ENCODE measurements at regions not wholly inside any gene's neighbourhood (a gene's known extent, or its start where the extent isn't known, plus 50 kb on each side); places are given as distances from the start of the nearest gene placed in this dataset.

DNA sequence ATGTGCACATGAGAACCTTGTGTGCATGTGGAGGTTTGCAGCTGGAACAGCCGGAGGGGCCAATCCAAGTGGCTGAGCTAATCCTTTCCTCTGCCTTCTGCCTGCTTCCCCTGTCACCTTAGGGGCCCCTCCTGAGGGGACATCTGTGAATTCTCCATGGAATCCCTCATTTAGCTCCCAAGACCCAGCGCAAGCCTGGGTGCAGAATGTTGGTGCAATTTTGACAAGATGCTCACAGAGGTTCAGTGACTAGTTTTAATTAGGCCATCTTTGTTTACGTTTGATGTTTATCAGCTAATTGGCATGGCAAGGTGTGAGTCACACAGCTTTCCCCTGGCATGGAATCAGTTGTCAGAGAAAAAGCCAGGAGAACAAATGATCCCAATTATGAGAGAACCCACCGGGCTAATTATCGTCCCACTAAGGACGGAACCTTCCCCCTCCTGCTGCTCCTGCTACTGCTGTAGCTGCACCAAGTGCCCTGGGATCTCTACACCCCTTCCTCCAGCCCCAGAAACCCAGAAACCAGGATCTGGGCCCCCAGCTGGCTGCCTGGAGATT is 63.6 kb upstream of the PAX6 start:
- intact Hi-C loops (cut with micrococcal nuclease) = loop anchor here (5.0 to 10.0 kb wide), 3 partner anchors 133 to 770 kb away; no protein-coding TSS in a partner anchor
- CTCF ChIA-PET = interaction anchor here (0.6 to 6.5 kb wide), 5 partner anchors 109 to 767 kb away, joined by 3 to 97 read pairs (median 4); no protein-coding TSS in a partner anchor
- peak; percentile 10 for DNase-seq (ENCODE audit: unreplicated experiment)

DNA sequence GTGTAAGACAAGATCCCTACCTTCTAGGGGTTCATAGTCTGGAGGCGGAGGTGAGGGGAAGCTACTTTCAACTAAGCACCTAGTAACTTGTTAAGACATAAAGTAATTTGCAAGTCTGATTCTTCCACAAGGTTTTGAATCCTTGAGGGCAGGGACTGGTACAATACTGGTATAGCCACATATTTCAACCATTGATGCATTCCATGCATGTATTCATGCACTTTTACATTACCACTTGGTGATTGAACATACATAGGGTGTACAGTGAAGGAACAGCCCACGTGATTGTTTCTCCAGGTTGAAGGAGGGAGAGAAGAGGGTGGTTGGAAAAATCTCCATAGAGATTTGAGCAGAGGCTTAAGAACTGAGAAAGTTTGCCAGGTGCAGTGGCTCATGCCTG is 62.0 kb upstream of the PAX6 start:
- Mint-ChIP-seq H3K36me3 (ENCODE audit: insufficient read depth, unreplicated experiment) (no peaks in the 10 kb centered on the region), H3K27me3 (ENCODE audit: insufficient read depth, unreplicated experiment) (peaks cover 11% of the 10 kb centered on the region), H3K9me3 (ENCODE audit: unreplicated experiment) (no peaks in the 10 kb centered on the region), H3K4me3 (ENCODE audit: unreplicated experiment) (no peak overlapping the region), H3K4me1 (ENCODE audit: insufficient read depth, unreplicated experiment) (no peaks in the 10 kb centered on the region), H3K27ac (ENCODE audit: low read depth, unreplicated experiment) (no peak overlapping the region)
- CTCF ChIA-PET = interaction anchor here (0.5 to 6.5 kb wide), 3 partner anchors 15 to 232 kb away, joined by 3 to 97 read pairs (median 4); no protein-coding TSS in a partner anchor
- POLR2A ChIA-PET = no interaction called here
- intact Hi-C loops (cut with micrococcal nuclease) = loop anchor here (5.0 to 10.0 kb wide), 3 partner anchors 134 to 768 kb away; no protein-coding TSS in a partner anchor
- no TSS peak for BruUV-seq (replicated peaks)
- TF ChIP-seq, protein P1, sequence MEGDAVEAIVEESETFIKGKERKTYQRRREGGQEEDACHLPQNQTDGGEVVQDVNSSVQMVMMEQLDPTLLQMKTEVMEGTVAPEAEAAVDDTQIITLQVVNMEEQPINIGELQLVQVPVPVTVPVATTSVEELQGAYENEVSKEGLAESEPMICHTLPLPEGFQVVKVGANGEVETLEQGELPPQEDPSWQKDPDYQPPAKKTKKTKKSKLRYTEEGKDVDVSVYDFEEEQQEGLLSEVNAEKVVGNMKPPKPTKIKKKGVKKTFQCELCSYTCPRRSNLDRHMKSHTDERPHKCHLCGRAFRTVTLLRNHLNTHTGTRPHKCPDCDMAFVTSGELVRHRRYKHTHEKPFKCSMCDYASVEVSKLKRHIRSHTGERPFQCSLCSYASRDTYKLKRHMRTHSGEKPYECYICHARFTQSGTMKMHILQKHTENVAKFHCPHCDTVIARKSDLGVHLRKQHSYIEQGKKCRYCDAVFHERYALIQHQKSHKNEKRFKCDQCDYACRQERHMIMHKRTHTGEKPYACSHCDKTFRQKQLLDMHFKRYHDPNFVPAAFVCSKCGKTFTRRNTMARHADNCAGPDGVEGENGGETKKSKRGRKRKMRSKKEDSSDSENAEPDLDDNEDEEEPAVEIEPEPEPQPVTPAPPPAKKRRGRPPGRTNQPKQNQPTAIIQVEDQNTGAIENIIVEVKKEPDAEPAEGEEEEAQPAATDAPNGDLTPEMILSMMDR (IDR thresholded peaks at IDR 0.05; ENCODE audit: unreplicated experiment) = no peak
- DNase-seq (ENCODE audit: unreplicated experiment) = no peak

More for the DNA sequence above, 63.6 kb upstream of the PAX6 start:
- no peak overlapping the region for H3K27ac Mint-ChIP-seq (ENCODE audit: low read depth, unreplicated experiment)
- no peaks in the 10 kb centered on the region for H3K9me3 Mint-ChIP-seq (ENCODE audit: unreplicated experiment)
- H3K36me3 Mint-ChIP-seq (ENCODE audit: insufficient read depth, unreplicated experiment) = no peaks in the 10 kb centered on the region
- H3K4me1 Mint-ChIP-seq (ENCODE audit: insufficient read depth, unreplicated experiment) = no peaks in the 10 kb centered on the region
- TF ChIP-seq, protein P1 (IDR thresholded peaks at IDR 0.05; ENCODE audit: unreplicated experiment) = no peak
- POLR2A ChIA-PET = interaction anchor here (0.5 kb wide), 1 partner anchor 103 kb away, joined by 3 read pairs; no protein-coding TSS in a partner anchor
- H3K27me3 Mint-ChIP-seq (ENCODE audit: insufficient read depth, unreplicated experiment) = peaks cover 15% of the 10 kb centered on the region
- no TSS peak for BruUV-seq (replicated peaks)
- no peak overlapping the region for H3K4me3 Mint-ChIP-seq (ENCODE audit: unreplicated experiment)

DNA sequence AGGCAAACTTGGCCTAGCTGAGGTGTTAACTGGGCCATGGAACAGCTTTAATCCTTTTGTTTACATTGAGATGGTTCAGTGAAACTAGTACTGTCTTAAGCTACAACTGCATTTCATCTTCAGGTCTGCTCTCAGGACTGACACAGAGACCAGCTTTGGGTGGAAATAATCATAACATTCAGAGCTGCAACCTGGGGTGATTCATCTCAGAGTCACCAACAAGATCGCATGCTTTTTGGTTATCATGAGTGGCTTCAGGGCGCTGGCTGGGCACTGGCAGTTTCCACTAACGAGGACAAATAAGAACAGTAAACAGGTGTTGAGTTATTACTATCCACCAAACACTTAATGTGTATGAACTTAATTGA is 60.9 kb upstream of the PAX6 start:
- intact Hi-C loops (cut with micrococcal nuclease) = loop anchor here (5.0 to 10.0 kb wide), 3 partner anchors 135 to 767 kb away; no protein-coding TSS in a partner anchor
- CTCF ChIA-PET = interaction anchor here (0.6 to 6.5 kb wide), 26 partner anchors 10 to 1947 kb away, joined by 3 to 97 read pairs (median 6); no protein-coding TSS in a partner anchor
- POLR2A ChIA-PET = interaction anchor here (0.9 to 2.0 kb wide), 3 partner anchors 231 to 766 kb away, joined by 3 to 6 read pairs (median 4); no protein-coding TSS in a partner anchor
- Mint-ChIP-seq H3K27me3 (ENCODE audit: insufficient read depth, unreplicated experiment) (peaks cover 11% of the 10 kb centered on the region), H3K4me1 (ENCODE audit: insufficient read depth, unreplicated experiment) (no peaks in the 10 kb centered on the region), H3K4me3 (ENCODE audit: unreplicated experiment) (no peak overlapping the region), H3K9me3 (ENCODE audit: unreplicated experiment) (no peaks in the 10 kb centered on the region), H3K36me3 (ENCODE audit: insufficient read depth, unreplicated experiment) (no peaks in the 10 kb centered on the region), H3K27ac (ENCODE audit: low read depth, unreplicated experiment) (no peak overlapping the region)
- TF ChIP-seq, protein P1 (IDR thresholded peaks at IDR 0.05; ENCODE audit: unreplicated experiment) = no peak
- peak; percentile 12 for DNase-seq (ENCODE audit: unreplicated experiment)
- BruUV-seq (replicated peaks) = no TSS peak

DNA sequence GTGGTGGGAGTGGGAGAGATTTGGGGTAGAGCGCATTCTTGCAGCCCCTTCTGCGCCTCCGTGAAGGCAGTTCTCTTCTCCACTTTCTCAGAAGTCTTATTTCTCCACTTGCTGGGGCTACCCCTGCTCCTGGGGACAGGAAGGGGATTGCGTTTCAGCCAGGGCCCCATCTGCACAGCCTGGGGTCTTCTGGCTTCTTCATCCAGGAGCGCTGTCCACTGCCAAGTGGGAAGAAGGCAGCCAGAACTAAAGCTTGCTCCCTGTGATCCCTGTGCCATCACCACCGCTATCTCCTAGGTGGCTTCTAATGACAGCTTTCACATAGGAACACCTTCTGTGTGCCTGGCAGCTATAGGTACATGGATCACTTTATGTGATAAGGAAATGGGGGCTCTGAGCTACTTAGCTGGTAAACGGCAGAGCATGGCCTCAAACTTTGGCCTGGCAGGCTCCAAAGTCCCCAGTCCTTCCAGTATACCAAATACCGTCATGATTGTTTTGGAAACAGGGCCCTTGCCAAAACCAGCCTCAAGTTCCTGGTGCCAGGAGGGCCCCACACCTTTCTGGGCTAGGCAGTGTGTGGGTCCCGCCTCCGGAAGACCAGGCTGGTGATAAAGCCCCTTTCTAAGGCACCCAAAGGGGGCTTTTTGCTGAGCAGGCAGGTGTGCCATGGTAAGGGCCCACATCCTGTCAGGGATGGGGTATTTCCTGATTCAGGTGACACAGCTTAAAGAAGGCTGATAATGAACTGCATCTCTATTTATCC is 60.4 kb upstream of the PAX6 start:
- DNase-seq (ENCODE audit: unreplicated experiment) = no peak
- H3K27ac Mint-ChIP-seq (ENCODE audit: low read depth, unreplicated experiment) = no peak overlapping the region
- no peaks in the 10 kb centered on the region for H3K9me3 Mint-ChIP-seq (ENCODE audit: unreplicated experiment)
- TF ChIP-seq, protein P1 (IDR thresholded peaks at IDR 0.05; ENCODE audit: unreplicated experiment) = no peak
- intact Hi-C loops (cut with micrococcal nuclease) = loop anchor here (1.0 to 10.0 kb wide), 8 partner anchors 136 to 767 kb away; no protein-coding TSS in a partner anchor
- peaks cover 11% of the 10 kb centered on the region for H3K27me3 Mint-ChIP-seq (ENCODE audit: insufficient read depth, unreplicated experiment)
- no peak overlapping the region for H3K4me3 Mint-ChIP-seq (ENCODE audit: unreplicated experiment)
- CTCF ChIA-PET = interaction anchor here (0.6 to 6.5 kb wide), 38 partner anchors 11 to 1948 kb away, joined by 3 to 97 read pairs (median 6); no protein-coding TSS in a partner anchor
- no TSS peak for BruUV-seq (replicated peaks)
- H3K4me1 Mint-ChIP-seq (ENCODE audit: insufficient read depth, unreplicated experiment) = no peaks in the 10 kb centered on the region
- POLR2A ChIA-PET = interaction anchor here (0.6 to 2.0 kb wide), 4 partner anchors 103 to 766 kb away, joined by 3 to 6 read pairs (median 4); no protein-coding TSS in a partner anchor
- H3K36me3 Mint-ChIP-seq (ENCODE audit: insufficient read depth, unreplicated experiment) = no peaks in the 10 kb centered on the region

Measured in MCF 10A (cell line).